B cell (primary cell): ENCODE measurements at regions not wholly inside any gene's neighbourhood (a gene's known extent, or its start where the extent isn't known, plus 50 kb on each side); places are given as distances from the start of the nearest gene placed in this dataset.

Experiments
- ATAC-seq: fragments of 200-7000 bp; cut with Tn5 transposase; one replicate; pipeline ENCODE4 v1.10.0; 2021; ENCODE audit warnings: low read depth, mild to moderate bottlenecking, moderate number of reproducible peaks, moderate library complexity
- CTCF ChIA-PET: fragments of 350-600 bp; sonication (Branson Sonifier 250); formaldehyde crosslinking; loops from one replicate; lab custom pipeline; 2021; ENCODE audit warnings: antibody characterized with exemption, inconsistent platforms; lab: Charles Lee
- POLR2A ChIA-PET: fragments of 350-600 bp; sonication (Branson Sonifier 250); formaldehyde crosslinking; loops from one replicate; lab custom pipeline; 2021; ENCODE audit warnings: antibody characterized with exemption; lab: Charles Lee
- DNase-seq: peaks from one replicate; pipeline ENCODE4 v3.0.0; 2013
- H2AFZ ChIP-seq: 2 replicates; pipeline ENCODE4 v1.6.1; 2012; ENCODE audit warnings: mild to moderate bottlenecking, low read depth, low read length; ENCODE audit not compliant: insufficient read depth, poor library complexity, severe bottlenecking
- H3K27ac ChIP-seq, 2 donors: 1 replicate in 1 of 2; 2 replicates in 1 of 2; pipeline ENCODE4 v1.5.1; 2012 to 2013; ENCODE audit warnings: low read length in 2 of 2, mild to moderate bottlenecking in 2 of 2, moderate library complexity in 1 of 2
- H3K27me3 ChIP-seq, 4 experiments: fragments of 200-600 bp in 1 of 4; sonication (generic) in 1 of 4; replicated peaks in 1 of 4; 1 replicate in 2 of 4; 2 replicates in 2 of 4; pipeline versions ENCODE4 v1.6.1 to v1.7.0; 2013 to 2016; ENCODE audit warnings: low read length in 3 of 4, mild to moderate bottlenecking in 2 of 4, mixed read lengths in 1 of 4, moderate library complexity in 1 of 4; ENCODE audit not compliant: insufficient read depth in 4 of 4, control insufficient read depth in 3 of 4; ENCODE audit errors: control extremely low read depth in 1 of 4
- H3K36me3 ChIP-seq, 2 experiments: replicated peaks in 1 of 2; 1 replicate in 1 of 2; 2 replicates in 1 of 2; pipeline versions ENCODE4 v1.6.1 to v1.7.1; 2013; ENCODE audit warnings: low read length in 1 of 2; ENCODE audit not compliant: insufficient read depth in 2 of 2, control insufficient read depth in 1 of 2; ENCODE audit errors: control extremely low read depth in 1 of 2, extremely low read depth in 1 of 2
- H3K4me1 ChIP-seq, 2 donors: fragments of 200-600 bp in 1 of 2; sonication (generic) in 1 of 2; 1 replicate in 1 of 2; 2 replicates in 1 of 2; pipeline versions ENCODE4 v1.5.1 to v1.6.1; 2013 to 2017; ENCODE audit warnings: low read length in 2 of 2; ENCODE audit not compliant: control insufficient read depth in 2 of 2, insufficient read depth in 2 of 2
- H3K4me2 ChIP-seq: replicated peaks from 2 replicates; pipeline ENCODE3; 2012; ENCODE audit warnings: mild to moderate bottlenecking, low read depth, low read length; ENCODE audit not compliant: poor library complexity, severe bottlenecking
- H3K4me3 ChIP-seq, 5 experiments: fragments of 200-600 bp in 1 of 5; sonication (generic) in 1 of 5; 1 replicate in 3 of 5; 2 replicates in 2 of 5; pipeline versions ENCODE4 v1.5.1 to v1.7.0; 2011 to 2016; ENCODE audit warnings: low read length in 4 of 5, mild to moderate bottlenecking in 4 of 5, low read depth in 2 of 5, control low read depth in 1 of 5, moderate library complexity in 1 of 5; ENCODE audit not compliant: insufficient read depth in 1 of 5; ENCODE audit errors: control extremely low read depth in 1 of 5, extremely low read depth in 1 of 5
- H3K79me2 ChIP-seq: fragments of 200-600 bp; sonication (generic); one replicate; pipeline ENCODE4 v1.6.0; 2016; ENCODE audit warnings: low read length; ENCODE audit not compliant: control insufficient read depth, insufficient read depth
- H3K9ac ChIP-seq: fragments of 200-600 bp; sonication (generic); 2 replicates; pipeline ENCODE4 v1.6.1; 2017; ENCODE audit warnings: mild to moderate bottlenecking, low read length, moderate library complexity
- H3K9me3 ChIP-seq, 3 donors: one replicate each; pipeline versions ENCODE4 v1.6.1 to v1.7.1; 2013; ENCODE audit warnings: low read length in 2 of 3; ENCODE audit not compliant: control insufficient read depth in 2 of 3, insufficient read depth in 1 of 3; ENCODE audit errors: control extremely low read depth in 1 of 3
- H4K20me1 ChIP-seq: 2 replicates; pipeline ENCODE4 v1.6.0; 2012; ENCODE audit warnings: mild to moderate bottlenecking, low read length; ENCODE audit not compliant: insufficient read depth, control insufficient read depth, poor library complexity, severe bottlenecking
- H3K27ac Mint-ChIP-seq: one replicate; pipeline ENCODE4 v1.8.0; 2021; ENCODE audit warnings: mixed read lengths
- H3K27me3 Mint-ChIP-seq: one replicate; pipeline ENCODE4 v1.8.0; 2021; ENCODE audit warnings: mixed read lengths
- H3K4me1 Mint-ChIP-seq: one replicate; pipeline ENCODE4 v1.8.0; 2021; ENCODE audit warnings: mixed read lengths
- H3K4me3 Mint-ChIP-seq: one replicate; pipeline ENCODE4 v1.8.0; 2021; ENCODE audit warnings: mixed read lengths
- H3K9me3 Mint-ChIP-seq: one replicate; pipeline ENCODE4 v1.8.0; 2022; ENCODE audit warnings: mixed read lengths; ENCODE audit not compliant: insufficient read depth
- EZH2 ChIP-seq: IDR thresholded peaks from 2 replicates; pipeline ENCODE4 v1.6.1; 2012; ENCODE audit warnings: borderline replicate concordance, low read depth, mild to moderate bottlenecking, moderate library complexity, low read length; ENCODE audit not compliant: insufficient read depth, poor library complexity, severe bottlenecking
- WGBS: methylation state at CpG from one replicate; pipeline ENCODE4 v1.1.5; 2013; ENCODE audit warnings: missing lambda C conversion rate; ENCODE audit not compliant: insufficient coverage; 5-methylcytosine and 5-hydroxymethylcytosine counted together
- intact Hi-C: fragments of 100-400 bp; cut with micrococcal nuclease; formaldehyde crosslinking; loops from one replicate; pipeline ENCODE4 v1.10.0; 2022
- TF ChIP-seq, protein P1 (sequence below): fragments of 200-600 bp; IDR thresholded peaks from one replicate; pipeline ENCODE4 v1.8.0; 2022; ENCODE audit warnings: antibody characterized with exemption, mild to moderate bottlenecking

DNA sequence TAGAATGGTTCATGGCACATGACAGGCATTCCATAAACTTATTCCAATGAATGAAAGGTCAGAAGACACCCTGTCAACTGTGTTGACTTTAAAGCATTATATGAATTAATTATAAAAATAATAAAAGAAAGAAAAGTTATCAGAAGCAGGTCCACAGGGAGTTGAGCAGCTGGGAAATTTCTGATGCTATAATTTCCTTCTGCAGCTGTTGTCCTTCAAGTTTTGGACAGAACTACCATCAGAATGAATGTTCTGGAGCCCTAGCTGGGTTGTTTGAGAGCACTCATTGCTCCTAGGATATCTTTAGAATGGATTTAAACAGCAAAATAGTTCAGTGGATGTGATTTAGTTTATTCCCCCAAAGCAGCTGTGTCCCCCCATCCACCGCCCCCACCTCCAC lies 232.4 kb upstream of the PROK2 start:
- Histone ChIP-seq H3K27me3 (no peaks in the 10 kb centered on the region), H3K9me3 (no peaks in the 10 kb centered on the region), H3K4me1 (no peaks in the 10 kb centered on the region), H3K36me3 (no peaks in the 10 kb centered on the region), H4K20me1 (no peaks in the 10 kb centered on the region), H3K4me3 (no peak overlapping the region), H2AFZ (no peak overlapping the region), H3K27ac (no peak overlapping the region), H3K4me2 (no peak overlapping the region), H3K9ac (no peak overlapping the region), H3K79me2 (no peaks in the 10 kb centered on the region)
- ChIA-PET POLR2A (no interaction called here), CTCF (no interaction called here)
- ATAC-seq = no peak
- no peak overlapping the region for H3K27ac Mint-ChIP-seq
- intact Hi-C loops = no loop called here
- no peak overlapping the region for H3K4me3 Mint-ChIP-seq
- H3K27me3 Mint-ChIP-seq = peaks cover 6% of the 10 kb centered on the region
- H3K4me1 Mint-ChIP-seq = no peaks in the 10 kb centered on the region
- TF ChIP-seq EZH2 = no peak
- TF ChIP-seq, protein P1, sequence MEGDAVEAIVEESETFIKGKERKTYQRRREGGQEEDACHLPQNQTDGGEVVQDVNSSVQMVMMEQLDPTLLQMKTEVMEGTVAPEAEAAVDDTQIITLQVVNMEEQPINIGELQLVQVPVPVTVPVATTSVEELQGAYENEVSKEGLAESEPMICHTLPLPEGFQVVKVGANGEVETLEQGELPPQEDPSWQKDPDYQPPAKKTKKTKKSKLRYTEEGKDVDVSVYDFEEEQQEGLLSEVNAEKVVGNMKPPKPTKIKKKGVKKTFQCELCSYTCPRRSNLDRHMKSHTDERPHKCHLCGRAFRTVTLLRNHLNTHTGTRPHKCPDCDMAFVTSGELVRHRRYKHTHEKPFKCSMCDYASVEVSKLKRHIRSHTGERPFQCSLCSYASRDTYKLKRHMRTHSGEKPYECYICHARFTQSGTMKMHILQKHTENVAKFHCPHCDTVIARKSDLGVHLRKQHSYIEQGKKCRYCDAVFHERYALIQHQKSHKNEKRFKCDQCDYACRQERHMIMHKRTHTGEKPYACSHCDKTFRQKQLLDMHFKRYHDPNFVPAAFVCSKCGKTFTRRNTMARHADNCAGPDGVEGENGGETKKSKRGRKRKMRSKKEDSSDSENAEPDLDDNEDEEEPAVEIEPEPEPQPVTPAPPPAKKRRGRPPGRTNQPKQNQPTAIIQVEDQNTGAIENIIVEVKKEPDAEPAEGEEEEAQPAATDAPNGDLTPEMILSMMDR = no peak
- H3K9me3 Mint-ChIP-seq = no peaks in the 10 kb centered on the region
- no peak for DNase-seq
- WGBS = no CpG with 5 or more reads among the region's 1 CpG

GRCh38 chr3:72015463-72015862 lies 230.5 kb upstream of the PROK2 start:
- ChIA-PET POLR2A (no interaction called here), CTCF (no interaction called here)
- Histone ChIP-seq H3K9ac (no peak overlapping the region), H3K36me3 (no peaks in the 10 kb centered on the region), H3K27me3 (peaks cover 0 to 9% (median 0%) of the 10 kb centered on the region in 4 experiments), H3K27ac (no peak overlapping the region), H3K4me1 (no peaks in the 10 kb centered on the region), H2AFZ (no peak overlapping the region), H3K9me3 (no peaks in the 10 kb centered on the region), H3K4me3 (no peak overlapping the region), H3K79me2 (no peaks in the 10 kb centered on the region), H4K20me1 (no peaks in the 10 kb centered on the region), H3K4me2 (no peak overlapping the region)
- H3K9me3 Mint-ChIP-seq = no peaks in the 10 kb centered on the region
- DNase-seq (no peak), ATAC-seq (no peak)
- H3K27me3 Mint-ChIP-seq = peaks cover 9% of the 10 kb centered on the region
- WGBS = 100% methylated on average over 2 of the region's 6 CpGs
- no peaks in the 10 kb centered on the region for H3K4me1 Mint-ChIP-seq
- TF ChIP-seq, protein P1 = no peak
- no peak for TF ChIP-seq EZH2
- intact Hi-C loops = no loop called here
- no peak overlapping the region for H3K27ac Mint-ChIP-seq
- no peak overlapping the region for H3K4me3 Mint-ChIP-seq
